Ramos (cell line): ENCODE measurements at regions not wholly inside any gene's neighbourhood (a gene's known extent, or its start where the extent isn't known, plus 50 kb on each side); places are given as distances from the start of the nearest gene placed in this dataset.

Experiments used
- in situ Hi-C: fragments of 300-500 bp; cut with MboI; formaldehyde crosslinking; loops from one replicate; pipeline ENCODE4 v1.14.3; 2022; ENCODE audit warnings: low sequenced_read_pairs; ENCODE audit not compliant: unreplicated experiment

DNA sequence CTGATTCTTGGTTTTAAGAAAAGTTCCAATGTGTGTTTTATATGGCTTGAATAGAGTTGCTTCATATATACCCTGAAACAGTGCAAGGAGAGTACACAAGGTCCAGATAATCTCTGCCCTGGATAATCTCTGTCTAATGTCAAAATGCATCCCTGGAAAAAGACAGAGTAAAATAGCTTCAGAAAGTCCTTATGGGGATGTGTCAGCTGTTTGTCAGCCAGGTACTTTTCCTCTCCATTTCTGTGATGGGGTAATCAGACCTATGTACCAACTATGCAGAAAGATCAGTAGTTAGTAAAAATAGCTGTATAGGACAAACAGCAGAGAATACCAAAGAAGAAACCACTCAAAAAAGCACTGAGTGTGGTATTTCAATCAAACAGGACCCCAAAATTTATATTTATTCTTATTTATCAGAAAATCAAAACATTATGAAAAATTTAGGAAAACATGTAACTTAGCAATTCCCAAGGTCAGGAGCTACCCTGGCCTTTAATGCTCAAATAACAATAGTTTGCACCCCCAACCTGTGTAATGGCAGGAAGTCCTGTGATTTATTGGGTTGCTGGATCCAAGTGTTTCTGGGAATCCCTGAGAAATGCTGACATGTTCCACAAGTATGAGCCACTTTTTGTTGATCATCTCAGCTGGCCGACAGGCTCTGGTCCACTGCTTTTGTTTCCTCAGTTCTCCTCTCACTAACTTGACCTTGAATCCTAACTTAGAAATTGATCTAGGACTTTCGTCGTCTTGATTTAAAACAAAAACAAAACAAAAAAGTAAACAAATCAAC lies 69.6 kb downstream of the MDH1 start:
- in situ Hi-C loops, result no loop called here

DNA sequence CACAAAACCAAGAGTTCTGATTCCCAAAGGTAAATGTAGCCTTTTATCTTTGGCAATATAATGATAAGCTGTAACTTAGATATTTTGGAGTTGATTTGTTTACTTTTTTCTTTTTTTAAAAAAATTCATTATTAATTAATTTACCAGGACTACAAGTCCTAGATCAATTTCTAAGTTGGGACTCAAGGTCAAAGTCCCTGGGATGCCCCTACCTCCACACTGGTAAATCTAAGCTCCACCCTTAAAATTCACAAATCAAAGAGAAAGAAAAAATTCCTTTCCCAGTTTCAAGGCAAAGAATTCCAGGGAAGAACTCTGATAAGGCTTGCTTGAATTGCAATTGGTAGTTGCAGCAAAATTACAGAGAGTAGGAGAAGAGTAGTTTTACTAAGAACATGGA lies 71.3 kb downstream of the MDH1 start:
- in situ Hi-C loops, result no loop called here

DNA sequence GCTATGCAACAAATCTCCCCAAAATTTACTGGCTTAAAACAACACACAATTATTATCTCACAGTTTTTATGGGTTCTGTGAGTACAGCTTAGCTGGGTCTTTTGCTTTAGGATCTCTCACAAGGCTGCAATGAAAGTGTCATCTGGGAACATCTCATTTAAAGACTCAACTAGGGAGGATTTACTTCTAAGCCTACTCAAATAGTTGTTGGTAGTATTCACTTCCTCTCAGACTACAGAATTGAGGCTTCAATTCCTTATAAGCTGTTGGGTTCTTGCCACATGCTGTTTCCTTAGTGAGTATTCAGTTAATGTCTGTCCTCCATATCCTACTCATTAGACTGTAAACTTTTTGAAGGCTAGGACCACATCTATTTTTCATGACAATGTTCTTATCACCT lies 72.3 kb downstream of the MDH1 start:
- in situ Hi-C loops, result no loop called here

DNA sequence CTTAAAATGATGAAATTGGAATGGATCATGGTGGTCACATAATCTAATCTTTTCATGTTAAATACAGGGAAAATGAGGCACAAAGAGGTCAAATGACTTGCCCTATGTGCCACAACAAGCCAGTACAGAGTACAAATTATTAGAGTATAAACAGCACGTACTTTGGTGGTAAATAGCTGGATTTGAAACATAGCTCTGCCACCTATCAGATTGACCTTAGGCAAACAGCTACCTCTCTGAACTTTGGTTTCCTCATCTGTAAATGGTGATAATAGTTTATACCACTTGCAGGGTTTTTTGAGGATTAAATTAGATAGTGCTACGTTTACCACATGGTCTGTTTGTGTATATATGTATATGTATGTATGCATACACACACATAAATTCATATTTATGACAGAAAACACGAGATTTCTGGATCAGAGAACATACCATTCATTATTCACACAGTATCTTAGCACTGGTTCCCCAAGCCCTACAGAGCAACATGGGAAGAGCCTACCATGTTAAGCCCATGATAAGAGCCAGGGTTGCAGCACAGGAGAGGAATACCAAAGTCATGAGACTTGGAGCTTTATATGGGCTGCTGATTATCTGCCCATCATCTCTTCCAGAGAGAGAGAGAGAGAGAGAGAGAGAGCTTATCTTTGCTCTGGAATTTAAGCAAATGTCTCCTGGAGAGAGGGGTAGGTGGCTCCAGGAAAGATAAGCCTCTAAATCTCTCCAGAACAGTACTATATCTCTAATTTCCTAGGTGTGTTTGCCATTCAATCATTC lies 73.5 kb downstream of the MDH1 start:
- in situ Hi-C loops, result no loop called here

DNA sequence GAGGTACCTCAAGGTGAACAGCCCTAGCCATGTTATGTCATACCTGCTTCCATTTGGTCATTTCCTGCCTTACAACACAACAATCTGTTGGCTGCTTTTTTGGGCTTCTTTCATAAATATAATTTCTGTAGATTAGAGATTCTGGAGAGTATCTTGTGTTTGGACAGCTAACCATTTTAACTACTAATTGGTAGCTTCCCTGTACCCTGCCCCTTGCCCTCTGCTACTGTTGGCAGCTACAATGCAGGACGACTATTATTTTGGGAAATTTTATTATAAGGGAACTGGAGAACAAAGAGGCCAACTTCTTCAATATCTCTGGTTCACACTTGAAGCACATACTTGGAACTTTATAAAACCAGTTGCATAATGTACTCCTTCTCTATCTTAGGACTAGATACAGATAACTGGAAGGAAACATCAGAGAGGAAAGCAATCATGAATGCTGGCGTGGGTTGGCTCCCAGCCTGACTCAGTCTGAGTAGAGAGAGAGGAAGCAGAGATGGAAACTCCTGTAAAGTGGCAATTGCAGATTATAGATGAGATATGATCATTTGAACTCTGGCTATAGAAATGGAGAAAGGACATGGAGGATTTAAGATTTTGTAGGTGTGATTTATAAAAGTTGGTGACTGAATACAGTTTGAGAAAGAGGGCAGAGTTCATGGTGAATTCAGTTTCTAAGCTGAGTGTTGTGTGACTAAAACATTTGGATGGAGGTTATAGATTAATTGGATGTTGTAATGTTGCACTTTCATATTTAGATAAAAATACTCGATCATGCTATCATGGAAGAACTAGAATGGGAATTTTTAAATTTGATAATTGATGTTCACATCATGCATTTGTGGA lies 74.5 kb downstream of the MDH1 start:
- in situ Hi-C loops, result no loop called here

DNA sequence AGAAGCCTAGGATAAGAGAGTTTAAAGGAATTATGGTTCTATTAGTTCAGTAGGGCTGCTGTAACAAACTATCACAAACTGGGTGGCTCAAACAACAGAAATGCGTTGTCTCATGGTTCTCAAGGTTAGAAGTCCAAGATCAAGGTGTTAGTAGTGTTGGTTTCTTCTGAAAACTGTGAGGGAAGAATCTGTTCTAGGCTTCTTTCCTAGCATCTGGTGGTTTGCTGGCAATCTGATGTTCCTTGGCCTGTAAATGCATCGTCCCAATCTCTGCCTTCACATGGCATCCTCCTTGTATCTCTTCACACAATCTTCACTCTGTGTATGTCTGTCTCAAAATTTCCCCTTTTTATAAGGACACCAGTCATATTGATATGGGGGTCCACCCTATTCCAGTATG lies 76.3 kb downstream of the MDH1 start:
- in situ Hi-C loops, result no loop called here

DNA sequence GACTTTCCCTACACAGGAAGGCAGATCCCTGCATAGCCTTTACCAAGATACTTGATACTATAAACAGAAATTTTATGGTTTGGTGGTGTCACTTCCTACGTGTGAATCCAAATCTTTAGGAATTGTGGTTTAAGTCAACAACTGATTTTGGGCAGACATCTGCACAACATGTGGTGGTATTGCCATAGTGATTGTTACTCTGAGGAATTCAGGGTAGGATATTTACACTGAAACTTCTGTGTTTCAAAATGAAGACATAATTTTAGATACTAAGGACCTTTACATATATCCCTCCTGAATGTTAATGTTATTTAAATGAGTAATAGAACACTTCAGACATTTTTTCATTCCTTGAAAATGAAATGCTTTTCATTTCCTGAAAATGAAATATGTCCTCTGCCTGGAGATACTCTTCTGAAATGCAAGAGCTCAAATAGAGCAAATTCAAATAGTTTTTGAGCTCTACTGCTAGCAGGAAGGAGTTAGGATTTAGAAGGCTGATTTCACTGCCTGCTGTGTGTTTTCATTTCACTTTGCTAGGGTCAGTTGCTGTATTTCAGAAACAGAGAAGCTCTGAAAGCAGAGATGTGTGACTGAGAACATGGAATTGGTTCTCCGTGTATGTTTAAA lies 77.2 kb downstream of the MDH1 start:
- in situ Hi-C loops, result no loop called here

DNA sequence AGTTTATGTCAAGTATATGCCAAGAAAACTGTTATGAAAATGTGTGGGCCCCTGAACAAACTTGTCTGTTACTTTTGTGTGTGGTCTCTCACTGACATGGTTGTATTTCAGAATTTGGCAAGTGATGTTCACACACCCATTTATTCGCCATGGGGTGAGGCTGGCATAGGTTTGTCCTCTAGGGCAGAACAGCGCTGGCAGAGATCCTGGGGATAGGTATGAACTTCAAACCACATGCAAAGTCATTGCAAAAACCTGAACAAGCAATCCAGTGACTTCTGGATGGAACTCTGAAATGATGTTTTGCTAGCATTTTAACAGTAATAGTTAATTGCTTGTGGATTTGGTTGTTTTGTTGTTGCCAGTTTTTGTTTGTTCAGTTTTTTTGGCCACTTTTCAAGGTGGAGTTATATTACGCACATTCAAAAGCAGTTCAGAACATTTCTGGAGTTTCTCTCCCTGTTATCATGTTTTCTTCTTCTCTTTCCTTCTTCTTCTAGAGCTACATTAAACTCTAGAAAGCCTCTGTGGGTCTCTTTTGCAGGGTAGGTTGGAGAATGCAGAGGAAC lies 78.5 kb downstream of the MDH1 start:
- in situ Hi-C loops, result no loop called here

DNA sequence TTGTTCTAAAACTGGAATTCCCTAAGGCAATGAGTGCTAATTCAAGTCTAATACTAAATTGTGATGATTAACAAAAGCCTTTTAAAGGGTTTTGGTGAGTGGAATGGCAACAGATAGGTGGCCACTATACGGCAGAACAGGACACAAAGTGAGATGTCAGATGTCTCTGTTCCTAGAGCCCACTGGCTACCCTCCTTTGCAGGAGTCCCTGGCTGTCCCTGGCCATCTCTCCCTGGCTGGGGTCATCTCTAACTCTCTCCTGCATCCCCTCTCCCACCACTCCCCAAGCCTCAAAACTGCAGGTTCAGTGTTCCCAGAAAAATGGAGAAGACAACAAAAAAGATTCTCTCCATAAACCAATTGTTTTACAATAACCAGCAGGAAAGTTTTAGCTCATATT lies 79.2 kb downstream of the MDH1 start:
- in situ Hi-C loops, result no loop called here

DNA sequence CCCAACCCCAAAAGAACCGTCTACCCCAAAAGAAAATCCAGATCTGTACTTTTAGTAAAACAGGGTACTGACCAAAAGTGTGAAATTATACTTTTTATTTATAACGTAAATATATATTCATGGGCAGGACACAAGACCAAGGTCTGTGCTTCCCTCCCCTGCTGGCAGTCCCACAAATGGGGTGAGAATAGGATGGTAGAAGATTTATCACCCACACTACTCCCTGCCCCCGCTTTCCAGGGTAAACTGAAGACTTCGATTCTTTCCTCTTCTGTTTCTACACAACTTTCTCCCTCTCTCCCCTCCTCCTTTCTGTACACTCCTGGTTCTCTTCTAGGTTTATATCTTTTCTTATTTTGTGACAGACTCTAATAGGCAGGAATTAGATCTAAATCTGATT lies 79.7 kb downstream of the MDH1 start:
- in situ Hi-C loops, result no loop called here

DNA sequence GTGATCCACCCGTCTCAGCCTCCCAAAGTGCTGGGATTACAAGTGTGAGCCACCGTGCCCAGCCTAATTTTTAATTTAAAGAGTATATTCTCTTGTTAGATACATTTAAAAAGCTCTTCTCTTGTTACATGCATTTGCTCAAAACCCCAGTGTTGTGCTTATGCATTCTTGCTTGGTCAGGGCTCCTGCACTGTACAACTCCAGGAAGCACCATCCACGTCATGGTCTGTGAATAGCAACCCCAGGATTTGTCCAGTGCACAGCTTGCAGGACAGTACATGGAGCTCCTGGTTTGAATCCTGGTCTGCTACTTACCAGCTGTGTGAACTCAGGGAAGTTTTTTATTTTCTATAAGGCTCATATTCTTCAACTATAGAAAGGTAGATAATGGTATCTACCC lies 80.8 kb downstream of the MDH1 start:
- in situ Hi-C loops, result no loop called here

DNA sequence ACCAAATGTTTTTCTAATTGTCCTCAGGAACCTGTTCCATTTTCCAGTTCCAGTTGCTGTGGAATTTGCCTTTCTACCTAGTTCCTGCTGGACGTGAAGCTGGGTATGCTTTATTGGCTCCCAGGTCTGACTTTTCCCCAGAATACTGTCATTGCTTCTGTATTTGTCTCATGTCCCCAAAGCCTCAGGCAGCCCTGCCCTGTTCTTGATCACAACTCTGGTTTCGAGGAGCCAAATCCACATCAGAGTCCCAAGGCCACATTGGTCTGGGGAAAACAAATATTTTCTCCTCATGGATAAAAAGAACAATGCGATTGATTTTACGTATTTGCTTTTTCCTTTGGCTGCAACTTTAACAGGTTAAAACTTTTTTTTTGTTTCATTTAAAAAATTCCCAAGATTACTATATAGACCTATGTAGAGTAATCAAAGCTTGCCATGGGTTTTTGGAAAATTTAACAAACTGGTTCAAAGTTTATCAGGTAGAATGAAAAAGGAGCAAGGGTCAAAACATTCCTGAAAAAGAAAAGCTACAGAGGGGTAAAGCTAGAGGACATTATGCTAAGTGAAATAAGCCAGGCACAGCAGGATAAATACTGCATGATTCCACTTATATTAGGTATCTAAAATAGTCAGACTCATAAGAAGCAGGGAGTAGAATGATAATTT lies 85.2 kb downstream of the MDH1 start:
- in situ Hi-C loops, result no loop called here

DNA sequence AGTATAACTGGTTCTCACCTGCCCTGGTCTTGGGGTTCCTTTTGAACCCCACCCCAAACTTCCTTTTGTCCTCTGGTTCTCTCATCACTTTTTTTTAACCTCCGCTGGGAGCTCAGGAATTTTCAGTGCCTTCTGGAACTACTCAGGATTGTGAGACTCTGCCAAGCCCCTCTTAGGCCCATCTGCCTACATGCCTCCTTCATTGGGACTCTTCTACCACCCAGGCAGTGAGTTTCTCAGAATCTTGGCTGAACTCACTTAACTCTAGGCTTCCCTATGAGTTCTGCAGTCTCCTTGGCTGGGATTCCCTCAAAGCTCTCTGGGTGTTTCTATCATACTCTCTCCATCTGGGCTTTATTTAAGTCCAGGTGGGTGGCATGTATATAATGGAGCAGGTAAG lies 86.3 kb downstream of the MDH1 start:
- in situ Hi-C loops, result no loop called here

DNA sequence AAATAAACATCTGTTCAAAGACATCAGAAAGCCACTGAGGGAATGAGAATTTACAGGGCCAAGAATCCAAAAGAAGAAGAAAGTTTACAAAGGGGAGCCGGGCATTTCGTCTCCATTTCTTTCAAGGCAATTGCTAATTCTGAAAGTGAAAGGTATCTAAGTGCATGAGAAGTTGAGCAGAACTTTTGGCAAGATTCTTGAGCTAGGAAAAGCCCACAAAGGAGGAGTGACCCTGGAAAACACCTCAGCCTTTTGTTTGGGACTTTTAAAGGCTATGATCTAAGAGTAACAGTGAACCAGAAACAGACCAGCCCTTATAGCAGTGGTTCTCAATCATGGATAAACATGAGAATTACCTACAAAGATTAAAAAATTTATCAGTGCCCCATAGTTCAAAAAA lies 87.4 kb downstream of the MDH1 start:
- in situ Hi-C loops, result no loop called here

DNA sequence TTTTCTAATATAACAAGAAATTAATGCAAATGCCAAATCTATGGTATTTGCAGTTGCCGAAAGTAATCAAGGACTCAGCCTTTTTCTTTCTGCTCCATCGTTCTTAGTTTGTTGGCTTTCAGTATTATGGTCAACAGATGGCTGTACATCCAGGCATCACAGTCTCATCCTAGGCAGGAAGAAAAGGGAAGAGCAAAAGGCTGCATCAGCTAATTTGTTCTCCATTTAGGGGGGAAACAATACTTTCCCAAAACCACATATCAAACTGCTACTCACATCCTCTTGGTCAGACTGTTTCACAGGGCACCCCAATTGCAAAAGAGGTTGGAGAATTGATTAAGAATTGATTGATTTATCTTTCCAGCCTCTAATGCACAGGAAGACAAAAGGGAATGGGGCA lies 89.3 kb downstream of the MDH1 start:
- in situ Hi-C loops, result no loop called here

DNA sequence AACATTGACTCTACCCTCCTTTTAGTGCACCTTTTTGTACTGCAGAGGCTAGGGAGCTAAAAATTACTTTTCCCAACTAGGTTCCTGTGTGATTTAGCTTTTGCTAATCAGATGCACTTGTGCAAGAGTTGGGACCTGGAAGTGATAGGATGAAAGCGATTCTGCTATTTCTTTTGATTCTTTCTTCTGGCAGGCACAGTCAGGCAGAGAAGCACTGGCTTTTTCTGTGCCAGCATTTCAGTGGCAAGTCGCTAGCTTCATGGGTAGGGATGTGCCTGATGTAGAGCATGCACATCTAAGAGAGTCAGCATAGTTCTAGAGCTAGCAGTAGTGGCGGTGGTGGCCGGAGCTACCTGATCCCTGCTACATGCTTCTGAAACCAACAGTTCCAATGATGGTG lies 89.8 kb downstream of the MDH1 start:
- in situ Hi-C loops, result no loop called here

DNA sequence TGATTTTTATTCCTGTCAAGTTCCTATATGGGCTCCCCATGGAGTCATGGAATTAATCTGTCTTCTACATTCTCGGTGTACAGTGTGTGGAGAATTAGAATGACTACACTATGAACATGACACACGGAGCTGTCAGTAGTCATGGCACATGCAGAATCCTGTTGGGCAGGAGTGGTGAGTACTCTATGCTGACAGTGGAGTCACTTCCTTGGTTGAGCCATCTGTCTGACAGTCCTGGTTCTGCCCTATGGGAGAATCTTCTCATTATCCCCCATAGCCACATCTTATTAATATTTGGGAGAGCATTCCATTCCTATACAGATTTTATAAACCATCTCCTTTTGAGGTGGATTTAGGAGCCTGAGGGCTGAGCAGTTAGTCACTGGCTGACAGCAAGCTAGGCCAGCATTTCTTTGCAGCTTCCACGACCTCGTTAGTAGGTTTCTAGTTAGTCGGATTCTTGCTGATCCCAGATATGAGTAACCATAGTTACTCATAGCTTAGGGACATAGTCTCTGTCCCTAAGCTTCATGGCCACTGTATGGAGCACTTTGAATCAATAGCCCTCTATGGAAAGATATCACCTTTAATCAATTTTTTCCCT lies 90.6 kb downstream of the MDH1 start:
- in situ Hi-C loops, result no loop called here

DNA sequence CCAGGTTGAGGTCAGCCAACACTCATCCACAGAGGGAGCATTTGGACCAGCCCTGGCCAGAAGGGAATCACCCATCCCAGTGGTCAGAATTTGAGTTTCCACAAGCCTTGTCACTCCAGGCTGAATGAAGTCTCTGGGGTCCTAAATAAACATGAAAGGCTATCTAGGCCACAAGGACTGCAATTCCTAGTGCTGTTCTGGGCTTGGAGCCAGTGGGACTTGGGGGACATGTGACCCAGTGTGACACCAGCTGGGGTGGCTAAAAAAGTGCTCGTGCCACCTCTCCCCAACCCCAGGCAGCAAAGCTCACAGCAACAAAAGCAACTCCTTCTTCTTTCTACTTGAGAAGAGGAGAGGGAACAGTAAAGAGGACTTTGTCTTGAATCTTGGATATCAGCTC lies 91.7 kb downstream of the MDH1 start:
- in situ Hi-C loops, result loop anchor here (10.0 kb wide), 1 partner anchor 204 kb away; no protein-coding TSS in a partner anchor

DNA sequence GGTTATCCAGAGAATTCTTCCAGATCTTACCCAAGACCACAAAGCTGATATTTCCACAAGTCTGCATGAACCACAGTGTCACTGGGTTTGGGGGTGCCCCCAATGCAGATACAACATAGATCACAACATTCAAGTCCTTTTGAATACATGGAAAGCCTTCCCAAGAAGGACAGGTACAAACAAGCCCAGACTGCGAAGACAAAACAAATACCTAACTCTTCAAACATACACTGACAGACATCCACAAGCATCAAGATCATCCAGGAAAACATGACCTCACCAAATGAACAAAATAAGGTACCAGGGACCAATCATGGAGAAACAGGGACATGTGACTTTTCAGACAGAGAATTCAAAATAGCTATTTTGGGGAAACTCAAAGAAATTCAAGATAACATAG lies 93.1 kb downstream of the MDH1 start:
- in situ Hi-C loops, result loop anchor here (10.0 kb wide), 1 partner anchor 203 kb away; no protein-coding TSS in a partner anchor
